ENCODE measurements at regions not wholly inside any gene's neighbourhood (a gene's known extent, or its start where the extent isn't known, plus 50 kb on each side); places are given as distances from the start of the nearest gene placed in this dataset.

- H3K4me3 Mint-ChIP-seq: no peak overlapping the region
- ATAC-seq (no peak), DNase-seq (no peak)
- no peaks in the 10 kb centered on the region for H3K9me3 ChIP-seq (ENCODE audit: control insufficient read depth, low read length, poor library complexity, severe bottlenecking)
- H3K4me1 Mint-ChIP-seq: no peaks in the 10 kb centered on the region
- no peaks in the 10 kb centered on the region for H3K27me3 Mint-ChIP-seq
- no peak overlapping the region for H3K27ac Mint-ChIP-seq
- H3K36me3 Mint-ChIP-seq (ENCODE audit: low read depth): no peaks in the 10 kb centered on the region
Observed at GRCh38 chr5:23648656-23649055, 141.2 kb downstream of the PRDM9 start.

GRCh38 chr5:23649594-23649993, 142.2 kb downstream of the PRDM9 start:
- Mint-ChIP-seq H3K36me3 (ENCODE audit: low read depth) (no peaks in the 10 kb centered on the region), H3K4me1 (no peaks in the 10 kb centered on the region), H3K4me3 (no peak overlapping the region), H3K27me3 (no peaks in the 10 kb centered on the region), H3K27ac (no peak overlapping the region)
- DNase-seq: no peak
- no peaks in the 10 kb centered on the region for H3K9me3 ChIP-seq (ENCODE audit: control insufficient read depth, low read length, poor library complexity, severe bottlenecking)
- no peak for ATAC-seq

DNA sequence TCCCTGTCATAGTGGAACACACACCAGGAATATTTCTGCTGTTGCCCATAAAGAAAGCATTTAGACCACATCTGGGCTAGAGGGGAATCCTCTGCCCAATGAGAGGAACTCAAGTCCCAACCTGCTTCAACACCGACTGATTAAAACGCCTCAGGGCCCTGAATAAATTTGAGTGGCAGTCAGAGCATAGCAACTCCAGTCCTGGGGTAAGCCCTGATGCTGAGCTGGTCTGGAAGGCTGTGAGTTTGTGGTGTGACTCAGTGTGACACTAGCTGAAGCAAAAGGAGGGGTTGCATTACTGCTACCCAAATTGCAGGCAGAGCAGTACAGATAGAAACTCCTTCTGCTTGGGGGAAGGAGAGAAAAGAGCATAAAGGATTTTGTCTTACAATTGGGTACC, 148.3 kb downstream of the PRDM9 start:
- H3K9me3 ChIP-seq (ENCODE audit: control insufficient read depth, low read length, poor library complexity, severe bottlenecking): no peaks in the 10 kb centered on the region
- no peaks in the 10 kb centered on the region for H3K4me1 Mint-ChIP-seq
- no peaks in the 10 kb centered on the region for H3K27me3 Mint-ChIP-seq
- no peak overlapping the region for H3K27ac Mint-ChIP-seq
- DNase-seq (no peak), ATAC-seq (no peak)
- no peaks in the 10 kb centered on the region for H3K36me3 Mint-ChIP-seq (ENCODE audit: low read depth)
- no peak overlapping the region for H3K4me3 Mint-ChIP-seq

DNA sequence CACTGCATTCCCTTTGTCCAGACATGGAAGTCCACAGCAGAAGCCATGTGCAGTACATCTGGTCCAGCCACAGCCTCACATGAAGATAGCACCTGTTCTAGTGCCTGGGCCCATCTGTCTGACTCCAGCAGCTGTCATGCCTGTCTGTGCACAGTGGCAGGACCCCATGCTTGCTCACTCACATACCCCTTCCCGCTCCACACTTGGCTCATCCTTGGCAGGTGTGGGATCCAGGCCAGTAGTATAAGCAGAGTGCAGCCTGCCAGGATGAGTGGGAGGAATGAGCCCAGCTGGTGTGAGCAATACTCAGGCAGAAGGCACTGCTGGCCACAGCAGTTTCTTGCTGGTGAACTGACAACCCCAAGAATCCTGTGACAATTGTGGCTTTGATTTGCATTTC, 168.0 kb downstream of the PRDM9 start:
- H3K27ac Mint-ChIP-seq: no peak overlapping the region
- H3K9me3 ChIP-seq (ENCODE audit: control insufficient read depth, low read length, poor library complexity, severe bottlenecking): no peaks in the 10 kb centered on the region
- H3K4me1 Mint-ChIP-seq: no peaks in the 10 kb centered on the region
- no peaks in the 10 kb centered on the region for H3K36me3 Mint-ChIP-seq (ENCODE audit: low read depth)
- ATAC-seq (no peak), DNase-seq (no peak)
- H3K27me3 Mint-ChIP-seq: no peaks in the 10 kb centered on the region
- no peak overlapping the region for H3K4me3 Mint-ChIP-seq

- no peak overlapping the region for H3K4me3 Mint-ChIP-seq
- no peaks in the 10 kb centered on the region for H3K4me1 Mint-ChIP-seq
- H3K9me3 ChIP-seq (ENCODE audit: control insufficient read depth, low read length, poor library complexity, severe bottlenecking): no peaks in the 10 kb centered on the region
- DNase-seq (no peak), ATAC-seq (no peak)
- H3K36me3 Mint-ChIP-seq (ENCODE audit: low read depth): no peaks in the 10 kb centered on the region
- no peaks in the 10 kb centered on the region for H3K27me3 Mint-ChIP-seq
- H3K27ac Mint-ChIP-seq: no peak overlapping the region
Observed at GRCh38 chr5:23677996-23678395, 170.6 kb downstream of the PRDM9 start.

GRCh38 chr5:23684103-23684502, 176.7 kb downstream of the PRDM9 start:
- no peaks in the 10 kb centered on the region for H3K9me3 ChIP-seq (ENCODE audit: control insufficient read depth, low read length, poor library complexity, severe bottlenecking)
- no peak overlapping the region for H3K4me3 Mint-ChIP-seq
- H3K4me1 Mint-ChIP-seq: no peaks in the 10 kb centered on the region
- ATAC-seq (no peak), DNase-seq (no peak)
- H3K27me3 Mint-ChIP-seq: no peaks in the 10 kb centered on the region
- H3K27ac Mint-ChIP-seq: no peak overlapping the region
- H3K36me3 Mint-ChIP-seq (ENCODE audit: low read depth): no peaks in the 10 kb centered on the region

GRCh38 chr5:23703940-23704855, 196.8 kb downstream of the PRDM9 start:
- Mint-ChIP-seq H3K4me1 (no peaks in the 10 kb centered on the region), H3K36me3 (ENCODE audit: low read depth) (no peaks in the 10 kb centered on the region), H3K27me3 (no peaks in the 10 kb centered on the region), H3K27ac (no peak overlapping the region), H3K4me3 (no peak overlapping the region)
- ATAC-seq (no peak), DNase-seq (no peak)
- H3K9me3 ChIP-seq (ENCODE audit: control insufficient read depth, low read length, poor library complexity, severe bottlenecking): no peaks in the 10 kb centered on the region

GRCh38 chr5:23717486-23717885, 210.1 kb downstream of the PRDM9 start:
- no peak overlapping the region for H3K4me3 Mint-ChIP-seq
- H3K27me3 Mint-ChIP-seq: no peaks in the 10 kb centered on the region
- DNase-seq (no peak), ATAC-seq (no peak)
- H3K27ac Mint-ChIP-seq: no peak overlapping the region
- H3K9me3 ChIP-seq (ENCODE audit: control insufficient read depth, low read length, poor library complexity, severe bottlenecking): peaks cover under 1% of the 10 kb centered on the region
- no peaks in the 10 kb centered on the region for H3K36me3 Mint-ChIP-seq (ENCODE audit: low read depth)
- no peaks in the 10 kb centered on the region for H3K4me1 Mint-ChIP-seq

GRCh38 chr5:23718564-23718963, 211.2 kb downstream of the PRDM9 start:
- Mint-ChIP-seq H3K4me1 (no peaks in the 10 kb centered on the region), H3K4me3 (no peak overlapping the region), H3K27me3 (no peaks in the 10 kb centered on the region), H3K27ac (no peak overlapping the region), H3K36me3 (ENCODE audit: low read depth) (no peaks in the 10 kb centered on the region)
- ATAC-seq: no peak
- no peak for DNase-seq
- no peaks in the 10 kb centered on the region for H3K9me3 ChIP-seq (ENCODE audit: control insufficient read depth, low read length, poor library complexity, severe bottlenecking)

GRCh38 chr5:23721336-23721735, 213.9 kb downstream of the PRDM9 start:
- no peak for DNase-seq
- no peaks in the 10 kb centered on the region for H3K27me3 Mint-ChIP-seq
- H3K27ac Mint-ChIP-seq: no peak overlapping the region
- H3K4me3 Mint-ChIP-seq: no peak overlapping the region
- no peaks in the 10 kb centered on the region for H3K9me3 ChIP-seq (ENCODE audit: control insufficient read depth, low read length, poor library complexity, severe bottlenecking)
- H3K4me1 Mint-ChIP-seq: no peaks in the 10 kb centered on the region
- no peak for ATAC-seq
- no peaks in the 10 kb centered on the region for H3K36me3 Mint-ChIP-seq (ENCODE audit: low read depth)

GRCh38 chr5:23727271-23727670, 219.9 kb downstream of the PRDM9 start:
- Mint-ChIP-seq H3K4me3 (no peak overlapping the region), H3K36me3 (ENCODE audit: low read depth) (no peaks in the 10 kb centered on the region), H3K4me1 (no peaks in the 10 kb centered on the region), H3K27ac (no peak overlapping the region), H3K27me3 (no peaks in the 10 kb centered on the region)
- H3K9me3 ChIP-seq (ENCODE audit: control insufficient read depth, low read length, poor library complexity, severe bottlenecking): no peaks in the 10 kb centered on the region
- ATAC-seq: no peak
- no peak for DNase-seq

DNA sequence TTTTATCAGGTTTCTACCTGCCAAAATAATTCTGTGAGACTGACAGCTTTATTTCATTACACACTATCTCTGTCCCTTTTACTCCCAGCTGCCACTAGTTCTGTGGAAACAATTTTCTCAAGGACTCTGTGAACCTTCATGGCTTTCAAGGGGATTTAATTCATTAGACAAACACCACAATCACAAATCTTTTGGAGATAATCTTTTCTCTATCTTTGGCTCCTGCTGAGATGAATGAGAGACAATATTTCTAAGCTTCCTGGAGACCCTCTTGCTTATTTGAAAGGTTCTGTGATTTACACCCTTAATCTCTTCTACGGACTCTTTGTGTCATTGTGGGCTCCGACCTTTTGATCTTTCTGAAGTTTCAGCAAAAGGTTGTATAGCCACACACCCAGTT, 222.6 kb downstream of the PRDM9 start:
- no peaks in the 10 kb centered on the region for H3K4me1 Mint-ChIP-seq
- DNase-seq (no peak), ATAC-seq (no peak)
- H3K4me3 Mint-ChIP-seq: no peak overlapping the region
- H3K9me3 ChIP-seq (ENCODE audit: control insufficient read depth, low read length, poor library complexity, severe bottlenecking): no peaks in the 10 kb centered on the region
- H3K27me3 Mint-ChIP-seq: no peaks in the 10 kb centered on the region
- no peak overlapping the region for H3K27ac Mint-ChIP-seq
- no peaks in the 10 kb centered on the region for H3K36me3 Mint-ChIP-seq (ENCODE audit: low read depth)

DNA sequence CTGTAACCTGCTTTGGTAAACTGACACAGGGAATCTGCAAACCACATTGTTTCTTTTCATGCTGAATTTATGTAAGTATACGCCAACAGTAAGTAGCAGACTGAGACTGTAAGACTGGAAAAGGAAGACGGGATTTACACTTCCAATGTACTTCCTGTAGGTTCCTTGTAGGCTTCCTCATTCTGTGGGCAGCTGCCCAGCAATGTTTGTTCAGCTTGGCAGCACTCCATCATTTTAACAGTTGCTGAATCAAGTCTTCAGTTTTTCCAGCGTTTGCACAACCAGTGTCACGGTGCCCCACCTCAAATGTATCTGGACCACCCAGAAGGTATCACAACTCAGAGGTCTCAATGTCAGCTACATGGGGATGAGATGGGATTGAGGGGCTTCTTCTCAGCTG, 232.6 kb downstream of the PRDM9 start:
- DNase-seq: no peak
- H3K4me3 Mint-ChIP-seq: no peak overlapping the region
- ATAC-seq: no peak
- H3K9me3 ChIP-seq (ENCODE audit: control insufficient read depth, low read length, poor library complexity, severe bottlenecking): no peaks in the 10 kb centered on the region
- no peaks in the 10 kb centered on the region for H3K36me3 Mint-ChIP-seq (ENCODE audit: low read depth)
- no peak overlapping the region for H3K27ac Mint-ChIP-seq
- H3K4me1 Mint-ChIP-seq: no peaks in the 10 kb centered on the region
- H3K27me3 Mint-ChIP-seq: no peaks in the 10 kb centered on the region

GRCh38 chr5:23742701-23743100, 235.3 kb downstream of the PRDM9 start:
- Mint-ChIP-seq H3K4me1 (no peaks in the 10 kb centered on the region), H3K27ac (no peak overlapping the region), H3K27me3 (no peaks in the 10 kb centered on the region), H3K36me3 (ENCODE audit: low read depth) (no peaks in the 10 kb centered on the region), H3K4me3 (no peak overlapping the region)
- H3K9me3 ChIP-seq (ENCODE audit: control insufficient read depth, low read length, poor library complexity, severe bottlenecking): no peaks in the 10 kb centered on the region
- ATAC-seq (no peak), DNase-seq (no peak)

All from T-helper 17 cell (primary cell).